Panc1 (cell line): ENCODE measurements at regions not wholly inside any gene's neighbourhood (a gene's known extent, or its start where the extent isn't known, plus 50 kb on each side); places are given as distances from the start of the nearest gene placed in this dataset.

Experiments
- POLR2AphosphoS5 ChIP-seq: IDR thresholded peaks from 2 replicates; pipeline ENCODE4 v1.6.1; 2012; ENCODE audit warnings: mild to moderate bottlenecking, low read depth, low read length, moderate library complexity
- REST ChIP-seq, 2 experiments: IDR thresholded peaks; 2 replicates each; pipeline ENCODE4 v1.6.1; 2011 to 2012; ENCODE audit warnings: low read depth in 2 of 2, control low read depth in 1 of 2, low read length in 1 of 2, mild to moderate bottlenecking in 1 of 2, moderate library complexity in 1 of 2; ENCODE audit not compliant: insufficient read depth in 1 of 2
- SIN3A ChIP-seq: IDR thresholded peaks from 2 replicates; pipeline ENCODE4 v1.6.1; 2012; ENCODE audit warnings: low read depth, mild to moderate bottlenecking, low read length, moderate library complexity, borderline replicate concordance; ENCODE audit not compliant: insufficient read depth
- TCF7L2 ChIP-seq: IDR thresholded peaks from 2 replicates; pipeline ENCODE4 v1.6.1; 2011; ENCODE audit warnings: mild to moderate bottlenecking, low read depth, low read length, inconsistent platforms
- TF ChIP-seq, protein P1 (sequence below): fragments of 450-650 bp; IDR thresholded peaks from 2 replicates; pipeline ENCODE4 v1.5.1; 2017; ENCODE audit warnings: mild to moderate bottlenecking

DNA sequence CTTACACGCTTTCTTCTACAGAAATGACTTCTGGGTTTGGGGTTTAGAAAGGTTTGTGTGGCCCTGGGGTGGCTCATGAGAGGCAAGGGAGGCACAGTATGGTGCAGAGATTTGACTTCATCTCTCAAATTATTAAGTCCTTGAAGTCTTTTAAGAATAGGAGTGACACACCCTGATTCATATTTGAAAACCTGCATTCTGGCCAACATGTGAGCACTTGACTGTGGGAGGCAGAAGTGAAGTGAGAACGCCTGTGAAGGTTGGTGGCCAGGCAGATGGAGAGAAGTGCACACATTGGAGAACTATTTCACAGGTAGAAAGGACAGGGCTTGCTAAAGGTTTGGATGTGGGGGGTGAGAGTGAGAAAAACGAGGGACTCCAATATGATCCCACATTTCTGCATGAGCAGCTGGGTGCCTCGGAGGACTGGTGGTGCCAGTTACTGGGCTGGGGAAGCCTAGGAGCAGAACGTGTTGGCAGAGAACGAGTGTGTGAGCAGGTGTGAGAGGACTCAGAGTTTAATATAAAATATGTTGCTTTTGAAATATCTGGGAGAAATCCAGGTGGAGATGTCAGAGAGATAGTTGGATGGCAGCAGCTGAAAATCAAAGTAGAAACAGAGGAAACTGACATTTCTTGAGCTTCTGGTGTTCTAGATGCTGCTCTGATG lies 240.0 kb upstream of the ADAMTSL1 start:
- TF ChIP-seq REST (IDR thresholded peaks at IDR 0.05; ENCODE audit: insufficient read depth in 1 of 2, low read depth in 2 of 2, low read length in 1 of 2) (no peak), POLR2AphosphoS5 (no peak), TCF7L2 (no peak), SIN3A (no peak)
- TF ChIP-seq, protein P1, sequence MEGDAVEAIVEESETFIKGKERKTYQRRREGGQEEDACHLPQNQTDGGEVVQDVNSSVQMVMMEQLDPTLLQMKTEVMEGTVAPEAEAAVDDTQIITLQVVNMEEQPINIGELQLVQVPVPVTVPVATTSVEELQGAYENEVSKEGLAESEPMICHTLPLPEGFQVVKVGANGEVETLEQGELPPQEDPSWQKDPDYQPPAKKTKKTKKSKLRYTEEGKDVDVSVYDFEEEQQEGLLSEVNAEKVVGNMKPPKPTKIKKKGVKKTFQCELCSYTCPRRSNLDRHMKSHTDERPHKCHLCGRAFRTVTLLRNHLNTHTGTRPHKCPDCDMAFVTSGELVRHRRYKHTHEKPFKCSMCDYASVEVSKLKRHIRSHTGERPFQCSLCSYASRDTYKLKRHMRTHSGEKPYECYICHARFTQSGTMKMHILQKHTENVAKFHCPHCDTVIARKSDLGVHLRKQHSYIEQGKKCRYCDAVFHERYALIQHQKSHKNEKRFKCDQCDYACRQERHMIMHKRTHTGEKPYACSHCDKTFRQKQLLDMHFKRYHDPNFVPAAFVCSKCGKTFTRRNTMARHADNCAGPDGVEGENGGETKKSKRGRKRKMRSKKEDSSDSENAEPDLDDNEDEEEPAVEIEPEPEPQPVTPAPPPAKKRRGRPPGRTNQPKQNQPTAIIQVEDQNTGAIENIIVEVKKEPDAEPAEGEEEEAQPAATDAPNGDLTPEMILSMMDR, result no peak
